Vagina (tissue), 2 donors: ENCODE measurements at regions not wholly inside any gene's neighbourhood (a gene's known extent, or its start where the extent isn't known, plus 50 kb on each side); places are given as distances from the start of the nearest gene placed in this dataset.

Experiments used
- CTCF ChIP-seq, 3 experiments: fragments of 450-650 bp in 2 of 3; fragments of 200-600 bp in 1 of 3; sonication (generic) in 1 of 3; IDR thresholded peaks; one replicate each; pipeline ENCODE4 v1.5.1; 2017 to 2019; ENCODE audit warnings: antibody characterized with exemption in 3 of 3, mild to moderate bottlenecking in 2 of 3, moderate library complexity in 2 of 3
- POLR2A ChIP-seq, 2 donors: fragments of 450-650 bp; IDR thresholded peaks; one replicate each; pipeline ENCODE4 v1.6.1; 2017; ENCODE audit warnings: antibody characterized with exemption in 2 of 2, mild to moderate bottlenecking in 2 of 2, moderate library complexity in 2 of 2
- POLR2AphosphoS5 ChIP-seq, 2 donors: sonication (generic); formaldehyde crosslinking; IDR thresholded peaks; one replicate each; pipeline ENCODE4 v1.9.0; 2017; ENCODE audit warnings: antibody characterized with exemption in 2 of 2, mild to moderate bottlenecking in 2 of 2, low read depth in 1 of 2; ENCODE audit not compliant: insufficient read depth in 1 of 2

- TF ChIP-seq CTCF (IDR thresholded peaks at IDR 0.05) (no peak), POLR2A (IDR thresholded peaks at IDR 0.05) (no peak), POLR2AphosphoS5 (IDR thresholded peaks at IDR 0.05; ENCODE audit: insufficient read depth in 1 of 2, low read depth in 1 of 2) (no peak)
Observed at GRCh38 chr4:27908356-27908755, 1047.7 kb downstream of the STIM2 start.
